LHCN-M2 (cell line): ENCODE measurements at regions not wholly inside any gene's neighbourhood (a gene's known extent, or its start where the extent isn't known, plus 50 kb on each side); places are given as distances from the start of the nearest gene placed in this dataset.

Source experiments
- DNase-seq: peaks from one replicate; pipeline ENCODE4 v3.0.0-alpha.2; 2012; ENCODE audit warnings: low read depth

DNA sequence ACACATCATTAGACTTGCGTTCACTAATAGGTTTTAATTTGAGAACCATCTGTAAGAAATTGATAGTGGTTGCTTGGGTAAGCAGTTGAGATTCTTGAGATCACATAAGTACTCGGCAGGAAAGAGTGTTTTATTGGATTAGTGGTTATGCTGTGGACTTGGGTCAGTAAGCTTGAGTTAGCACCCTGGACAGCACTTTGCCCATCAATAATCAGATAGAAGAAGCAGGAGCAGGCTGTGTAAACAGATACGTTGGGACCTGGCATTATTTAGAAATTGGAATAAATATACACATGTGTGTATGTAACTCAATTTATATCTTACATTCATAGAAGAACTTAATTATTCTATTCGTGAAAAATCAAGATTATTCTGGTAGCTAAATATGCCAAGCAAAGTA lies 357.5 kb upstream of the SMIM31 start:
- peak; percentile 25 for DNase-seq

DNA sequence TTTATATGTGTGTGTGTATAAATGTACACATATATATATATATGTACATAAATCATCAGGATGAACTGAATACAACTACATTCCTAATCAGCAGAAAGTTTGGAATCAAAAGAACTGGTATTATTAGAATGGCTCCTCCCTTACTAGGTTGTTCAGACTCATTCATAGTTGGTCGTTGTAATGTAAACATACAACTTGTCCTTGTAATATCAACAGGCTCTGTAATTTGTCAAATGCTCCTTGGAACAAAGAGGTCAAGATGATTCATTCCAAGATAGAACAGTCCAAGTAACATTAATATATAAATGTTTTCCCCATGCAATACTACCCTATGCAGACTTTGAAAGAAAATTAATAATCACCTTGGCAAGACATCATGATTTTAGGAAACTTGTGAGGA lies 351.4 kb upstream of the SMIM31 start:
- DNase-seq, result peak; percentile 28

DNA sequence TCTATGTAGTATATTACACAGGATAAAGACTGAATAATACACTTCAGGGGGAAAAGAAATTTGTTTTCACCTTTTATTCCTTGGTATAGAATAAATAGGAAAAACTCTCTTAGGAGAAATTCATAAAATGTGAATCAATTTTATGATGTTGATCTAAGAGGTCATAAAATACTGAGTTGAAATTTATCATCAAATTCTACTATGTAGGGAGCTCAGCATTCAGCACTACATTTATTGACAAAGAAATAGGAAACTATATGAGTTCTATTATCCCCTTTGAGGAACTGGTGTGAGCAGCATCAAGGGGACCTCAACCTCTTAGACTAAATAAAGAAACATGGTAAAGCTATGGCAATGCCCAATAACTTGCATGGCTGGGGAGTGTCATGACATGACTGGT lies 348.2 kb upstream of the SMIM31 start:
- DNase-seq, result no peak

DNA sequence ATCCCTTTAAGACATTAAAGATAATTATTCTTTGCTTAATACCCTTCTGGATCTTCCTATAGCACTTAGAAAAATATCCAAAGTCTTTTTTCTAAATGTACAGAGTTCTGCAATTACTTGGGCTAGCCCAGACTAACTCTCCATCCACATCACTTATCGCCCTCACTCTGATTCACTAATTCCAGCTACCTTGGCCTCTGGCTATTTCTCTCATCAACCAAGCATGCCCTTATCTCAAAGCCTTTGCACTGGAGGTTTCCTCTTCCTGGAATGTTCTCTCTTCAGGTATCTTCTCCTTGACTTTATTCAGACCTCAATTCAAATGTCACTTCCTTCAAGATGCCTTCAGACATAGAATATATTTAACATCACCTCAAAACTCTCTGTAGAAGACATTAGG lies 345.1 kb upstream of the SMIM31 start:
- no peak for DNase-seq

DNA sequence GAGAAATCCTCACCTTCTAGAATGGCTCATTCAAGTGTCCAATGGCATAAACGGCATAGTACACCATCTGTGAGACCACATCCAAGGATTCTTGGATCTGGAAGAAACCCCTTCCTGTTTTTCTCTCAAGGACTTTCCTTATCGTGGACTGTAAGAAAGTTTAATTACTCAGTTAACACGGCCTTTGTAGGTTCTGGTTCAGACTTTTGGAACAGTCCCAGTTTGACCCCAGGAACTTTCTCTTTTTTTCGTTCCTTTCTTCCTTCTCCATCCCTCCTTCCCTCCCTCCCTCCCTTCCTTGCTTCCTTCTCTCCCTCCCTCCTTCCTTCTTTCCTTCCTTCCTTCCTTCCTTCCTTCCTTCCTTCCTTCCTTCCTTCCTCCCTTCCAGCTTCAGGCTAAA lies 343.5 kb upstream of the SMIM31 start:
- no peak for DNase-seq

DNA sequence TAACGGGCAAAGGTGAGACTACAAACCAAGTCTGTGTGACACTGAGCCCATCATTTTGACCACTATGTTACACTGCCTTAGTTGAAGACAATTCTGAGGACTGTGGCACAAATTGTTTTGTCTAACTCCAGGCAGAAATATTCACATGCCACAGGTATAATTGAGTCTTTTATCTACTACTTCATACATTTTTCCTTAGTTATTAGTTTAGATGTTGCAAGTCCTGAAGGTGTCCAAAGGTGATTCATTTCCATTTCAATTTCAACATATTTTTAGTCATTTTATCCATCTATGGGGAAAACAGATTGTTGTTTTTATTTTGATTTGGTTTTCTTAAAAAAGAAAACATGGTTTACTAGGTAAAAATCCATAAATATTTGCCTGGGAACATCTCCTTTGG lies 341.7 kb upstream of the SMIM31 start:
- no peak for DNase-seq

DNA sequence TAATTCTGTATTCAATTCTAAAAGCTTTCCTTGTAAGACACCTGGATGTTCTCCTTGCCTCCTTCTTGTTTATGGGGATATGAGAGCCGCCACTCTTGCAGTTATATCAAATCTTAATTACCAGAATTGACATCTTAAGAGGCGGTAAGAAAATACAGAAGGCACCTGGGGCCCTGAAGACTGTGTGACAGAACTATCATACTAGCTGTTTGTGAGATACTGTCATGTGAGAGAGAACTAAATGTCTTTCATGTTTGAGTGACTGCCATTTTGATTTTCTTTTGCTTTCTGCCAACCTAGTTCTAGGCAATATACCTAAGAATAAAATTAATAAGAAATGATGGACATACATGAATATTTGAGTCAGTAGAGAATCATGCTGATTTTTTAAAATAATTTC lies 340.2 kb upstream of the SMIM31 start:
- DNase-seq, result no peak

DNA sequence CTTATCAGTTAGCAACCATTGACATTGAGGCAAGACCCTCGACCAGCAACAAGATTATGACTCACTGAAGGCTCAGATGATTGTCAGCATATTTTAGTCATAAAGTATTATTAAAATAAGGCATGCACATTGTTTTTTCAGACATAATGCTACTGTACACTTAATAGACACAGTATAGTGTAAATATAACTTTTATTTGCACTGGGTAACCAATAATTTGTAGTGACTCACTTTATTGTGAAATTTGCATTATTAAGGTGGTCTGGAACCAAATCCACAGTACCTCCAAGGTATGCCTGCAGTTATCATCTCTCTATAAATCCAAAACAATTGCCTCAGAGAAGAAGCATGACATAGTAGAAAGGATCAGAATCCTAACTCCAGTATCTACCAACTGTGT lies 330.1 kb upstream of the SMIM31 start:
- DNase-seq, result no peak

DNA sequence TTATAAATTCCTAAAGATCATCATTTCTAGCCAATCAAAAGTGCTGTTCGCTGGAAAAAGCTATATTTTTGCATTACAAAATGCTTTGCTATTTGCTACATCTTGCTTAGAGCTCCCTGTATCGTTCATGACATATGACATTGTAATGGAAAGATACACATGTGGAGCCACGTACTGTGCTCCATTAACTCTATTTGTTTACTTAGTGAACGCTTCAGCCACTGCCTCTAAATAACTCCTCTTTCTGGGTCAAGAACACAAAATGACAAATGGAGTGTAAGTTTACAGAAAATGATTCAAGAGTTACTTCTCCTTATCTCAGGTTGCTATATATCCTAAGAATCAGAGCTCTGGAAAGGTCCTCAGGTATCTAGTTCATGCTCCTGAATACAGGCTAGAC lies 329.1 kb upstream of the SMIM31 start:
- DNase-seq, result no peak

DNA sequence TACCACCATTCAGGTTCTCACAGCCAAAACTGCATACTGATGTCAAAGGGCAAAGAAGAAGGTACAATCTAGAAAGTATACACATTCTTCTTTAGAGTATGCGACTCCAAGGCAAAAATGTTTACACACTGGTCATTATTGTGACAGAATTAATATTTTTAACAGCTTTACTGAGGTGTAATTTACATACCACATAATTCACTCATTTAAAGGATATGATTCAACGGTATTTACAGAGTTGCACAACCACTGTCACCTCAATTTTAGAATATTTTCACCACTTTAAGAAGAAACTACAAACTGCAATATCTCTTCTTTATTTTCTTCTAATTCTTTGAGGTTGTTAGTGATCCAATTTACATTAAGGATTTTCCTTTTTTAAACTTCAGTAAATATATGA lies 325.4 kb upstream of the SMIM31 start:
- no peak for DNase-seq

DNA sequence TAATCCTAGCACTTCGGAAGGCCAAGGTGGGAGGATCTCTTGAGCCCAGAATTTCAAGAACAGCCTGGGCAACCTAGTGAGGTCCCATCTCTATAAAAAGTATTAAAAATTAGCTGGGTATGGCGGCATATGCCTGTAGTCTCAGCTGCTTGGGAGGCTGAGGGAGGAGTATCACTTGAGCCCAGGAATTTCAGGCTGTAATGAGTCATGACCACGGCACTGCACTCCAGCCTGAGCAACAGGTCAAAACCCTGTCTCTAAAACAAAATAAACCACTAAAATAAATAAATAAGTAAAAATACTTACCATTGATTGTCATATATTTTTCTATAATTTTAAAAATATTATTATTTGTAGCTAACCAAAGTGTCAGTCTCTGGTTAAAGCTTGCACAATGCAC lies 315.6 kb upstream of the SMIM31 start:
- peak; percentile 82 for DNase-seq

DNA sequence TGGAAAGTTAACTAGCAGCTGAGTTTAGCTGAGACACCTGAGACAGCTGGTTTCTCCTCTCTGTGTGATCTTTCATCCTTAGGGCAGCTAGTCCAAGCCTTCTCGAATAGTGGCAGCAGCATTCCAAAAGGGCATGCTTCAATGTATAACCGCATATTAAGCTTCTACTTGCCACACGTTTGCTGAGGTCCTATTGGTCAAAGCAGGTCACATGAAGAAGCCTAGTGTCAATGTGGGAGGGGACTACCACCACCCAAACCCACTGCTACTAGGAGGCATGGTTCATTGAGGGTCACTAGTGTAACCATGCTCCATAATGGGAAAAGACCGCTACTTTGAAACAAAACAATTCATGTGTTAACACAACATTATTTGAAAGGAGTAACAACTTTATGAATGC lies 314.9 kb upstream of the SMIM31 start:
- DNase-seq, result peak; percentile 10

DNA sequence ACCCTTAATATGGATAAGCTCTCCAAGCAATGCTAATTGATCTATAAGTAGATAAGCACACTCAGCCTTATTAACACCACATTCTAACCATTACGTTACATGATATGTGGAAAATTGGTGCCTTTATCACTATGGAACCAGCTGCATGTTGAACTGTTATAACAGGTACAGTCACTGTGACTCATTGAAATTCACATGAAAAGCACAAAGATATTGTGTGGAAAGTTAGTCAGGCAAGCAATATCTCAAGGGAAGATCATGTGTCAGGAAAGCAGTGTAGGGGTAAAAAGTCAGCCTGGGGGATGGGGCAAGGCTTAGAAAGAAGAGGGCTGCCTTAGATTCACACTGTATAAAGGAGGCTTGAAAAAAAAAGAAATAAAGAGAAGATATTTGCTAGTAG lies 313.7 kb upstream of the SMIM31 start:
- DNase-seq, result peak; percentile 95

DNA sequence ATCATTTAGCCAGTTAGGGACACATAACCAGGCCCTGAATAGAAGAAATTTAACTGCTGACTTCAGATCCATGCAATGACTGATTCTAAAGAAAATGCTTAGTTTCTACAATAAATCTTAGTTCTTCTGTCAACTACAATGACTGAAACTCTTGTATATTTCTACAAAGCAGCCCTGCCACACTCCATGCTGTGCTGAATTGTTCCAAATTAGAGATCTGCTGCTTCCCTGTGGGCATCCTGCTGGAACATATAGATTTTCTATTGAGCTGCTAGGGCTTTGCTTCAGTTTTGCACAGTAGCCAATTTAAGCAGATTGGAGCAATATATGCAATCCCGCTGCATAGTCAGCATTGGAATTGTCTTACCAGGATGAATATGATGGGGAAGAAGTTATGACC lies 312.8 kb upstream of the SMIM31 start:
- DNase-seq, result no peak

DNA sequence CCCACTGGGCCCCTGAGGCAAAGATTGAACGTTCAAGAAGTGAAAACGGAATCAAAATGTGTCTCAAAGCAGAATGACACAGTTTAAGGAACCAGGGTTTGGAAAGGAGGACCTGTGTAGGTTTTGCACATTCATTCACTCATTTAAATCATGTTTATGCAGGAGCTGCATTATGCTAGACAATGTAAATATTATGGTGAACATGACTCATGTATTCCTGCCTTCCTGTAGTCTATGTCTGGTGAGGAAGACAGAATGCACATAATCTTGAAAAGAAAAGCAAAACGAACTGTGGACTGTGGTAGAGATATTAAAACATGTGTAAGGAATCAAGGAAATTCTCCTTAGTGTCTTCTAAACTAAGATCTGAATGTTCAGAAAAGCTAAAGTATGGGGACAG lies 311.8 kb upstream of the SMIM31 start:
- DNase-seq, result no peak

DNA sequence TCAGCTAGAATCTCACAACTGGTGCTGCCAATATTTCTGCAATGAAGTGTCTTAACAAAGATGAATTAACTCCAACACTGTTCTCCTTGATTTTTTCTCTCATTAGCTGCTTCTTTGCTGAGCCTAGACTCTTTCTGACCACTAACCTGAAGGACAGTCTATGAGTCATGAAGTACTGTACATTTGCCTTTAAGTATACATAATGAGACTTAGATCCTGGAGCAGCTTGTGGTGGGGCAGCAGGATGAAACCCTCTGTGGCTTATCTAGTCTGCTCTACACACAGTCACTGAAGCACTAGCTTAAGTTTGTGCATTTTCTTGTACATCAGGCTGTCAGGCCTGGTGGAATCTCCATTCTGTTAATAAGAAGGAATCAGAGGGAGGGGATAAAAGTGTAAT lies 307.4 kb upstream of the SMIM31 start:
- DNase-seq, result peak; percentile 69

DNA sequence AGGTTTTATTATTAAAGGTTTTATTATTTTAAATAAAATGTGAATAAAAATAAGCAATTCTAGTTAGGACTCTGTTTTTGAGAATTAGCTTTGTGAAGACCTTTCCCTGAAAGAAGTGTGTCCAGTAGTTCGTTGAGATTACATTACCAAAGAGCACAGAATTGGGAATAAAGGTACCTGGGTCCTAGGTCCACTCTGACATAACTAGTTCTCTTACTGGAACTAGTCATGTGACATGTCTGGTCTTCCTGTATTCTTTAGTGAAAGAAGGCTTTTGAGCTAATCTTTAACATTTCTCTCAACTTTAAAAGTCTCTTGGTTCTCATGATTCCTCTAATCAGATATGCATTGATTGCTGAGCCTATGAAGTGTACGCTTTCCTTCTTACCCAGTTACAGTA lies 292.0 kb upstream of the SMIM31 start:
- no peak for DNase-seq

DNA sequence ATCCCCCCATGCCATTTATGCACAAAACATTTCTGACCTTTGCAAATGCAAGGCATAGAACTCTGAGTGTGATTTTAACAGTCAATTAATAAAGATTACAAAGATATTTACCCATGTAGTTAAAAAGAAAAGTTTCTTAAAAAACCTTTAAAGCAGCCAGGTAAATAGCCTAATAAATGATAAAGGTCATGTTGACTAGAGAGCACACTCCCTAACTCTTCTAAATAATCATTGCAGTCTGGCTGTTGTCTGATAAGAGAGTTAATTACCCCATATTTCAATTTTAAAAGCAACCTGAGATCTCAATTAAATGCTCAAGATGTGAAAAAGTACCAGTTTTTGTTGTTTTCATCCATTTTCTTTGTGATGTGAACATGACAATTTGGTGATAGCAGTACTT lies 291.5 kb upstream of the SMIM31 start:
- no peak for DNase-seq

DNA sequence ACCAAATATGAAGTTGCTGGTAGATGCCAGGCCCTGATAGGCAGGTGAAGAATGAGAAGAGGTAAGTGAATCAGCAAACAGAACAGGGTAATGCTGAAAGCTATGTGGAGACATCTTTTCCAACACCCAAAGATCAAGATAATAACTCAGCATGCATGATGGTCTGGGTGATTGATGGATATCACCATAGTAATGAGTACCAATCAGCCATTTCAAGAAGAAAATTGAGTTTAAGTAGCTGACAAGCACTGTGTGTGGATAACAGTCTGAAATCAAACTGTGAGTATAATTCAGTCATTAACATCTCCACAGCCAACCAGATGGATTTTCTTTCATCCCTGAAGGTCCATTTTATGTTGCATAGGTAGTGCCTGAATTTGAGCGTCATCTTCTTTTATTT lies 289.6 kb upstream of the SMIM31 start:
- no peak for DNase-seq

DNA sequence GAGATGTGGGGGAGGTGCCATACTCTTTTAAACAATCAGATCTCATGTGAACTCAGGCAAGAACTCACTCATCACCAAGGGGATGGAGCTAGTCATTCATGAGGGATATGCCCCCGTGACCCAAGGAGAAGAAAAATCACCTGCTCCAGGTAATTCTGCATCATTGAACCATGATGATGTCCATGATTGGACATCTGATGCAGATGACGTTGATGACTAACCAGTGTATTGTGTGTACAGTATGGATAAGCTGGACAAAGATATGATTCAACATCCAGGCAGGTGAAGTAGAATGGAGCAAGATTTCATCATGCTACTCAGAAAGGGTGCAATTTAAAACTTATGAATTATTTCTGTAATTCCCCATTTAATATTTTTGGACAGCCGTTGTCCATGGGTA lies 286.4 kb upstream of the SMIM31 start:
- no peak for DNase-seq

DNA sequence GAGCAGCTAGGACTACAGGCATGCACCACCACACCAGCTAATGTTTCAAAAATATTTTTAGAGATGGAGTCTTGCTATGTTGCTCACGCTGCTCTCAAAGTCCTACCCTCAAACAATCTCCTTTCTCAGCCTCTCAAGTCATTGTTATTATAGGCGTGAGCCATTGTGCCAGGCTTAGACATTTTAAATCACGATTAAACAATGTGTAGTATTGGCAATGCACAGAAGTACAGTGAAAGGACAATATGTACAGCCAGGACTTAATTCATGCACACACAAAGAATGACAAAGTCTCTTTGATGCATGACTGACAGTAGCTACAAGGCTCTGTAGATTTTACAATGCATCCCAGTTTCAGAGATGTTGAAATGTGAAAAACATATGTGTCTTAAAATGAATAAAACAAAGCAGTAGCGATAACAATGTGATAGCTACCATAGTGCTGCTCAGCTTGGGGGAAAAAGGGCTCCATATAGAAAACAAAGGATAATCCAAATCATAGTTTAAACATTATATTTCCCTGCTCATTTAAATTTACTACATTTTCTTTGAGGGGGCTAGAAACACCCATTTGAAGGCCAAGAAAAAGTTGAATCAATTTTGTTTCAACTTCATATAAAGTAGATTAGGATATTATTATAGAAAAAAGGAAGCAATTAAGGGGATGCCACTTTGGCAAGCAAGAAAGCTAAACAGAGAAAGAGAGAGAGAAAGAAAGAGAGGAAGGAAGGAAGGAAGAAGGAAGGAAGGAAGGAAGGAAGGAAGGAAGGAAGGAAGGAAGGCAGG lies 272.4 kb upstream of the SMIM31 start:
- no peak for DNase-seq

DNA sequence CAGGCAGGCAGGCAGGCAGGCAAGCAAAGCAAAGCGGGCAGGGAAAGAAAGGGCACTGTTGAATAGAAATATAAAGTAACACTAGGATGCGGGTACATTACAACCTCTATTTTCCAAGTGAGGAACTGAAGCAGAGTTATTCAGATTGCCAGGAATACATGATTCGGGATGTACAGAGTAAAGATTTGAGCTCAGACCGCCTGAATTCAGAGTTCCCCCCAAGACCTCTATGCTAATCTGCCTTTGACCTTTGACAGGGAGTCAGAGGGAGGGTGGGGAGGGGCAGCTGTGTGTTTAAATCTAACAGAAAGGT lies 271.9 kb upstream of the SMIM31 start:
- no peak for DNase-seq

DNA sequence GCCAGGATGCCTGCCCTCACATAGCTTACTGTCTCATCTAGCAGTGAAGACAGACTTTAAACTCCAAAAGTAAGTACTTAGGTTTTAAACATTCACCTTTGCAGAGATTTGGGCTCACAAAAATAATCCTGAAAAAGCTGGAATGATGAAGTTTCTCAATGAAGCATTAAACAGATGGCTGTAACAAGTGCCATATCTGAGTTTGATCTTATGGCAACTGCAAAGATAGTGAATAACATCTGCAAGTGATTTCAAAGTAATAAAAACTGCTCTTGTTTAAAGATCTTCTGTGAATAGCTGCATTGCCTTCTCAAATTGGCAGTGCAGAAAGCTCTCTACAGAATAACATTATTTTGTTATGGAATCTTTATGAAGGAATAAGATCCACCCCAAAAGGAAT lies 271.2 kb upstream of the SMIM31 start:
- no peak for DNase-seq

DNA sequence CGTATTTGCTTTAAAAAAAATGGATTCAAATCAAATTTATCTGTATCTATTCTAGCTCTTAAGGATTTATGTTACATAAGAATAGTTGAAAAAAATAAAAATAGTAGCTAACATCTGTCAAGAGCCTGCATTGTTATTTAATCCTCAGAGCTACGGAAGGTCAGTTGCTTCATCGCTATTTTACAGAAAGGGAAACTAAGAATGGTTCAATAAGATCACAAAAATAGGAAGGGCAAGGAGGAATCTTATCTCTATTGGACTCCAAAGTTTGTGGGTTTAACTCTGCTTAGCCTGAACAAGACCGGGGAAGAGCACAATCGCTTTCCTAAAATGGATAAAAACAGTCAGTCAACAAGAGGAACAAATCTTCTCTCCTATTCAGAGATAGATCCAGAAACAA lies 270.2 kb upstream of the SMIM31 start:
- DNase-seq, result no peak
